NCI-H748 (cell line): ENCODE measurements at regions not wholly inside any gene's neighbourhood (a gene's known extent, or its start where the extent isn't known, plus 50 kb on each side); places are given as distances from the start of the nearest gene placed in this dataset.
A peak's percentile ranks its signal among the peaks of the same experiment; 100 is the strongest.

Experiments used
- DNase-seq: peaks from one replicate; lab custom pipeline; 2025; ENCODE audit not compliant: unreplicated experiment; lab: John Stamatoyannopoulos, UW

- DNase-seq: peak; percentile 48
Measured at GRCh38 chr13:56763333-56763732, 377.4 kb upstream of the PRR20A start.

- no peak for DNase-seq
Measured at GRCh38 chr13:56773148-56773547, 367.6 kb upstream of the PRR20A start.

- no peak for DNase-seq
Measured at GRCh38 chr13:56789527-56789926, 351.2 kb upstream of the PRR20A start.

- no peak for DNase-seq
Measured at GRCh38 chr13:56837161-56837560, 303.6 kb upstream of the PRR20A start.

GRCh38 chr13:56850852-56851251, 289.9 kb upstream of the PRR20A start:
- no peak for DNase-seq

GRCh38 chr13:56861476-56861875, 279.2 kb upstream of the PRR20A start:
- no peak for DNase-seq

- DNase-seq: no peak
Measured at GRCh38 chr13:56864451-56864850, 276.3 kb upstream of the PRR20A start.

DNA sequence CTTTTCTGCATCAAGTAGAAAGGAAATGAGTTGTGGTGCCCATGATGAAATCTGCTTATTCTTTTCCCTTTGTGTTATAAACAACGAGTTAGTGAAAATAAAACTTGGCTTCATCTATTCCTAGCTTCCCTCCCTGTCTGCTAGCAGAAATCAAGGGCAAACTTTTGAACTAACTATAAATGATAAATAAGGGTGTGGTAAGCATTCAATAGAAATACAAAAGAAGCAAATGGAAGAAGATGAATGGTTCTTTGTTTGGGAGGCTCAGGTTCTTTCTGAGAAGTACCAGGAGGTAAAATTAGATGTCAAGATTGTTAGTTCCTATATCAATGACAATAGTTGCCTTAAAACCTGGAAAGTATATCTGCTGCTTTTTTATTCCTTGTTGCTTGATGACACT, 275.3 kb upstream of the PRR20A start:
- DNase-seq: peak; percentile 51

DNA sequence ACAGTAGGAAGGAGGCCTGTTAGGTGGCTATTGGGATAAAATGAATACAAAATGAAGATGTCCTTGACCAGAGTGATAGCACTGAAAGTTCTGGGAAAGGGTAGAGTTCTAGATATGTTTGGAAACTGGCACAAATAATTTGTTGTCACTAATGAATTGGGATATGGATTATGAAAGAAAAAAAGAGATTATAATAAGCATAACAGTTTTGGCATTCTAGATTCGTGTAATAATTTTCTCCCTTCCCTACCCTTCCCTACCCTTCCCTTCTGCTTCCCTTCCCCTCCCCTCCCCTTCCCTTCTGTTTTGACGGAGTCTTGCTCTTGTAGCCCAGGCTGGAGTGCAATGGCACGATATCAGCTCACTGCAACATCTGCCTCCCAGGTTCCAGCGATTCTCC, 271.0 kb upstream of the PRR20A start:
- DNase-seq: no peak

DNA sequence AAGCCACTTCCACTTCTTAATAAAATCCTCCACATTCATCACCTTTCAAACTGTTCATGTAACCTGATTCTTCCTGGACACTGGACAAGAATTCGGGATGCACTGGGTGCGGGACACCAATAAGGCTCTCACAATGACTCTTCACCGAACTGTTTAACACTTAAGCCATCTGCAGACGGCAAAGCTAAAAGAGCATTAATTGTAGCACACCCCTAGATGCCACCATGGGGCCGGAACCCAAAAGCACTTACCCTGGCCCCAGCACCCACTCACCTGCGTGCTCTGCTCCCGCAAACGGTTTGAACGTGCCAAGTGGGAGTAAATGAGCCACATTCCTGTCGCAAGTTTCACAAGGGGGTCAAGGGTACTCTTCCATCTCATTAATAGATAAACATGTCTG, 254.3 kb upstream of the PRR20A start:
- DNase-seq: peak; percentile 88

GRCh38 chr13:56888455-56888854, 252.3 kb upstream of the PRR20A start:
- no peak for DNase-seq

DNA sequence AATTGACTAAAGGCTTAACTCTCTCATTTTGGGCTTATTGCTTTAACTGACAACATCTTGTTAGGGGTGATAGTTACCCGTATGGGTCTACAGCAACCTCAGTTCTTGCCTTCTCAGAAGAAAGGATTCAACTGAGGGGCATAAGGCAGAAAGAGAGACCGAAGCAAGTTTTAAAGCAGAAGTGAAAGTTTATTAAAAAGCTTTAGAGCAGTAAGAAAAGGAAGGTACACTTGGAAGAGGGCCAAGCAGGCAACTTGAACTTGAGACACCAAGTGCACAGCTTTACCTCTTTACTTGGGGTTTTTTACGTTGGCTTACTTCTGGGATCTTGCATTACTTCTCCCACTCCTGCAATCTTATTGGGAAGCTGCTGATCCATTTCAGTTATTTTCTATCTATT, 246.9 kb upstream of the PRR20A start:
- DNase-seq: no peak

GRCh38 chr13:56900549-56901279, 240.0 kb upstream of the PRR20A start:
- DNase-seq: no peak

DNA sequence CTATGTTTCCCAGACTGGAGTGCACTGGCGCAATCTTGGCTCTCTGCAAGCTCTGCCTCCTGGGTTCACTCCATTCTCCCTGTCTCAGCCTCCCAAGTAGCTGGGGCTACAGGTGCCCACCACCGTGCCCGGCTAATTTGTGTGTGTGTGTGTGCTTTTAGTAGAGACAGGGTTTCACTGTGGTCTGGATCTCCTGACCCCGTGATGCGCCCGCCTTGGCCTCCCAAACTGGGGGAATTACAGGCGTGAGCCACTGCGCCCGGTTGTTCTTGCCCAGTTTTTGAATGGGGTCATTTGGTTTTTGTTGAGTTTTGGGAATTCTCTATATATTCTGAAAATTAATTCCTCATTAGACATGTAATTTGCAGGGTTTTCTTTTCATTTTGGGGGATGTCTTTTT, 238.4 kb upstream of the PRR20A start:
- DNase-seq: no peak

GRCh38 chr13:56903710-56904282, 236.9 kb upstream of the PRR20A start:
- peak; percentile 9 for DNase-seq

DNA sequence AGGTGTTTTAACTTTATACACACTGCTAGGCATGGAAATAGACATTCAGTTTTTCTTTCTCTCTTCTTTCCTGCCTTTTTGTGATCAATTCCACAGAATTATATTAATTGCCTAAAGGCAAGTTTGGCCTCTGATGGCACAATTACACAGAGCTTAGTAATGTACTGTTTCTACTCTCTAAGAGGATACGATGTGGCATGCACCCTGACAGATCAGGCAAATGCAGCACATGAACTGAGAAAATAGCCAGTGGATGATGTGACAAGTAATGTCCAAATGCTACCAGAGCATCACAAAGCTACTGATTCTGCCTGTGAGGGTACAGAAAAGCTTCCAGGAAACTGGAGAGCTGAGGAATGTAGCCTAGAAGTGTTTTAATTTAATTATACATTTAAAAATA, 233.8 kb upstream of the PRR20A start:
- no peak for DNase-seq

DNA sequence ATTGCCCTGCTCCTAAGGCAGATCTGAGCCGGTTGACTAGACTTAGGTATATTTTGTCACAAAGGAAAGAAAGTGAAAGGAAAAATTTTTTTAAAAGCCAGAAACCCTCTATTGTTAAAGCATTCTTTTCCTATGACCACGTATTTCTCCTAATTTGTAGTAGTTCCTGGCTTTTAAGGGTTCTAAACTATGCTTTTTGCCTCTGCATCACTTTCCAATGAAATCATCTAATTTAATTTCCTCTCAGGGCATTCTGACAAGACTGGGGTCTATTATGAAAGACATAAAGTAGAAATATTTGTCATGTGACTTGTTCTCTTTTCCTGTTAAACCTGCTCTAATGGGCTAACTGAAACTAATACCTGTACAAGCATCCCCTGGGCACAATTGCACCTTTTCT, 233.0 kb upstream of the PRR20A start:
- DNase-seq: no peak

DNA sequence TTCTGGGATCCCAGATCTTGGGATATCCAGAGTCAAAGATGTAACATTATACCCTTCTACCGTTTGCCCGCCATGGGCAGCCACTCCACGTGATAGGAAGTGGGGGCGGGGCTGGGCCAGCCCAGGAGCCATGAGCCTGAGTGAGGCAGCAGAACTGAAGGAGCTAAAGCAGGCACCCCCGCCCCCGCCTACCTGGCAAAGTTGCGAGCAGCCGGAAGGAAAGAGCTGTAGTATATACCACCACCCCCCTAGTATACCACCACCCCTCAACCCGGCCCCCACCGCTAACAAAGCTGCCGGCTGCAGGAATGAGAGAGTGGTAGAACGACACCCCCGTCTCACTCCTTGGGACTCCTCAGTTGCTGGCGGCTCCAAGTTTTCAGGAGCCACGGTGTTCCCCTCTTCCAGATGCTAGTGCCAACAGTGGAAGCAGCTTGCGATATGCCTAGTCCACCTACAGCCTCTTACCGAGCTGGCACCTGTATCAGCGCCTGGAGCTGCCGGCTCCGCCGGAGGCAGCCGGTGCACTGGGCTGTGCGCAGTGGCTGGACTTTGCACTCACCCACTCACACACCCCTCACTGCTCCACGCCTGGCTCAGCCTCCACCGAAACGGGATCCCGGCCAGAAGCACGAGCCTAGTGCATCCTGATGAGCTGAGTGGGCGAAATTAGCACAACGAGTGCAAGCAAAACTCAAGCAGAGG, 230.7 kb upstream of the PRR20A start:
- no peak for DNase-seq

DNA sequence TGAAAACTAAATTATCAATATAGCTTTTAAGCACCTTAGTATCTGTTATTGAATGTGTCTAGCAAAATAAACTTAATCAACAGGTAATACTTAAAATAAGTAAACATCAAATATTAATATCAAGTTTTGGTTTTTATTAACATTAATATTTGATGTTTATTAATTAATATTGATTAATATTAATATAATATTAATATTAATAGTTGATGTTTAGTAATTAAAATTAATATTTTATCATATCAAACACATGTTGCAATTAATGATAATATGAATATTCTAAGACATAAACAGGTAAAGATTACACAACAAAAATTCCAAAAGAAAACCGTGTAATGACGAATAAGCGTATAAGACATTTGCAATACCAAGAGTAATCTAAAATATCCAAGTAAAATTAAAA, 222.8 kb upstream of the PRR20A start:
- DNase-seq: no peak

GRCh38 chr13:56923626-56924140, 217.0 kb upstream of the PRR20A start:
- no peak for DNase-seq

GRCh38 chr13:56924401-56924800, 216.3 kb upstream of the PRR20A start:
- no peak for DNase-seq

DNA sequence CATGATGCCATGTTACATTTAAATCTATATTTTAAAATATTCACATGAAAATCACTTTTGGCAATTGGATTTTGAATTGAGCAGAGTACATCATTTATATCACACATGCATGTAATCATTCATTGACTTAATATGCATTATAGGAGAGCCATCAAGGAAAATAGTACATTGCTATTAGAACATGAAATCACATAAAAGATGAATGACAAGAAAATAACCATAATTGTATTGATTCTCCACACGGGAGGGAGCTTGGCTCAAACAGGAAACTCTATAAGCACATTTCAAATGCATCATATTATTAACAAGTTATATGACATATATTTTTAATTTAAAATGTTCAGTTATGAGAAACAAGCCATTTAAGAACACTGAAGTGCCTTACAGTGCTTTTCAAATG, 208.6 kb upstream of the PRR20A start:
- no peak for DNase-seq
